SK-N-SH treated with all-trans-retinoic acid at 6 μM for 48 hours (cell line): ENCODE measurements at regions not wholly inside any gene's neighbourhood (a gene's known extent, or its start where the extent isn't known, plus 50 kb on each side); places are given as distances from the start of the nearest gene placed in this dataset.
A peak's percentile ranks its signal among the peaks of the same experiment; 100 is the strongest.
"Not testable (repeated sequence)": the region's sequence is repeated elsewhere in the genome, so short reads cannot be mapped to it uniquely, and the experiment has no call there.

ENCODE experiments used
- ATAC-seq: fragments of 200-7000 bp; cut with Tn5 transposase; 3 replicates; pipeline ENCODE4 v1.9.1; 2020; ENCODE audit warnings: mild to moderate bottlenecking, moderate library complexity
- ARNTL ChIP-seq: fragments of 450-650 bp; formaldehyde crosslinking; IDR thresholded peaks from 2 replicates; pipeline ENCODE4 v1.5.0; 2020; ENCODE audit warnings: low read depth, mild to moderate bottlenecking, moderate library complexity, borderline replicate concordance
- BACH2 ChIP-seq: fragments of 250-450 bp; sonication (Bioruptor Pico); IDR thresholded peaks from 2 replicates; pipeline ENCODE4 v1.9.0; 2021; ENCODE audit warnings: mild to moderate bottlenecking, borderline replicate concordance
- CREB5 ChIP-seq: fragments of 250-450 bp; sonication (Bioruptor Pico); IDR thresholded peaks from 2 replicates; pipeline ENCODE4 v1.5.1; 2020; ENCODE audit warnings: low read depth, mild to moderate bottlenecking, moderate library complexity
- CSDC2 ChIP-seq: fragments of 250-450 bp; sonication (Bioruptor Pico); IDR thresholded peaks from 2 replicates; pipeline ENCODE4 v1.5.0; 2020; ENCODE audit warnings: mild to moderate bottlenecking, moderate library complexity
- GLIS3 ChIP-seq: fragments of 250-450 bp; sonication (Bioruptor Pico); IDR thresholded peaks from 2 replicates; pipeline ENCODE4 v1.5.0; 2020; ENCODE audit warnings: mild to moderate bottlenecking, moderate library complexity
- OSR1 ChIP-seq: fragments of 250-450 bp; sonication (Bioruptor Pico); IDR thresholded peaks from 2 replicates; pipeline ENCODE4 v1.8.0; 2022; ENCODE audit warnings: moderate library complexity, mild to moderate bottlenecking, inconsistent platforms
- POU6F1 ChIP-seq: fragments of 250-450 bp; sonication (Bioruptor Pico); IDR thresholded peaks from 2 replicates; pipeline ENCODE4 v1.8.0; 2021; ENCODE audit warnings: low read depth, mild to moderate bottlenecking, moderate library complexity, borderline replicate concordance
- PPARA ChIP-seq: fragments of 250-450 bp; sonication (Bioruptor Pico); IDR thresholded peaks from 2 replicates; pipeline ENCODE4 v1.5.0; 2020; ENCODE audit warnings: mild to moderate bottlenecking, borderline replicate concordance
- RARB ChIP-seq: fragments of 250-450 bp; sonication (Bioruptor Pico); IDR thresholded peaks from 2 replicates; pipeline ENCODE4 v1.8.0; 2021; ENCODE audit warnings: mild to moderate bottlenecking, moderate library complexity
- SNAI2 ChIP-seq: fragments of 250-450 bp; sonication (Bioruptor Pico); IDR thresholded peaks from 2 replicates; pipeline ENCODE4 v1.5.0; 2020; ENCODE audit warnings: mild to moderate bottlenecking, moderate library complexity
- TCF4 ChIP-seq: fragments of 250-450 bp; sonication (Bioruptor Pico); IDR thresholded peaks from 2 replicates; pipeline ENCODE4 v1.8.0; 2021; ENCODE audit warnings: mild to moderate bottlenecking, moderate library complexity, borderline replicate concordance
- TSHZ2 ChIP-seq: fragments of 250-450 bp; sonication (Bioruptor Pico); IDR thresholded peaks from 2 replicates; pipeline ENCODE4 v1.5.0; 2020; ENCODE audit warnings: mild to moderate bottlenecking, moderate library complexity
- ZC3H10 ChIP-seq: fragments of 250-450 bp; sonication (Bioruptor Pico); IDR thresholded peaks from 2 replicates; pipeline ENCODE4 v1.5.1; 2021; ENCODE audit warnings: mild to moderate bottlenecking, moderate library complexity
- ZFP3 ChIP-seq: fragments of 250-450 bp; sonication (Bioruptor Pico); IDR thresholded peaks from 2 replicates; pipeline ENCODE4 v1.5.0; 2020; ENCODE audit warnings: mild to moderate bottlenecking, moderate library complexity
- ZFP30 ChIP-seq: fragments of 450-650 bp; formaldehyde crosslinking; IDR thresholded peaks from 2 replicates; pipeline ENCODE4 v1.5.0; 2022; ENCODE audit warnings: mild to moderate bottlenecking, moderate library complexity
- ZNF70 ChIP-seq: fragments of 450-650 bp; formaldehyde crosslinking; IDR thresholded peaks from 2 replicates; pipeline ENCODE4 v1.5.0; 2020; ENCODE audit warnings: mild to moderate bottlenecking, moderate library complexity
- ZNF8 ChIP-seq: fragments of 450-650 bp; formaldehyde crosslinking; IDR thresholded peaks from 2 replicates; pipeline ENCODE4 v1.5.0; 2020; ENCODE audit warnings: mild to moderate bottlenecking, moderate library complexity
- TF ChIP-seq, protein P1 (sequence below): fragments of 250-450 bp; sonication (Bioruptor Pico); IDR thresholded peaks from 2 replicates; pipeline ENCODE4 v1.8.0; 2020; ENCODE audit warnings: mild to moderate bottlenecking, moderate library complexity, borderline replicate concordance

GRCh38 chr12:71385155-71385554, 54.4 kb upstream of the LGR5 start:
- TF ChIP-seq ZC3H10 (CRISPR knock-in tag): no peak
- TF ChIP-seq, protein P1, sequence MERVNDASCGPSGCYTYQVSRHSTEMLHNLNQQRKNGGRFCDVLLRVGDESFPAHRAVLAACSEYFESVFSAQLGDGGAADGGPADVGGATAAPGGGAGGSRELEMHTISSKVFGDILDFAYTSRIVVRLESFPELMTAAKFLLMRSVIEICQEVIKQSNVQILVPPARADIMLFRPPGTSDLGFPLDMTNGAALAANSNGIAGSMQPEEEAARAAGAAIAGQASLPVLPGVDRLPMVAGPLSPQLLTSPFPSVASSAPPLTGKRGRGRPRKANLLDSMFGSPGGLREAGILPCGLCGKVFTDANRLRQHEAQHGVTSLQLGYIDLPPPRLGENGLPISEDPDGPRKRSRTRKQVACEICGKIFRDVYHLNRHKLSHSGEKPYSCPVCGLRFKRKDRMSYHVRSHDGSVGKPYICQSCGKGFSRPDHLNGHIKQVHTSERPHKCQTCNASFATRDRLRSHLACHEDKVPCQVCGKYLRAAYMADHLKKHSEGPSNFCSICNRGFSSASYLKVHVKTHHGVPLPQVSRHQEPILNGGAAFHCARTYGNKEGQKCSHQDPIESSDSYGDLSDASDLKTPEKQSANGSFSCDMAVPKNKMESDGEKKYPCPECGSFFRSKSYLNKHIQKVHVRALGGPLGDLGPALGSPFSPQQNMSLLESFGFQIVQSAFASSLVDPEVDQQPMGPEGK (CRISPR knock-in tag): no peak
- TF ChIP-seq CSDC2 (CRISPR knock-in tag): no peak
- no peak for TF ChIP-seq CREB5 (CRISPR knock-in tag)
- TF ChIP-seq OSR1 (CRISPR knock-in tag): no peak
- TF ChIP-seq TCF4: no peak
- no peak for TF ChIP-seq ZFP3 (CRISPR knock-in tag)
- no peak for ATAC-seq

DNA sequence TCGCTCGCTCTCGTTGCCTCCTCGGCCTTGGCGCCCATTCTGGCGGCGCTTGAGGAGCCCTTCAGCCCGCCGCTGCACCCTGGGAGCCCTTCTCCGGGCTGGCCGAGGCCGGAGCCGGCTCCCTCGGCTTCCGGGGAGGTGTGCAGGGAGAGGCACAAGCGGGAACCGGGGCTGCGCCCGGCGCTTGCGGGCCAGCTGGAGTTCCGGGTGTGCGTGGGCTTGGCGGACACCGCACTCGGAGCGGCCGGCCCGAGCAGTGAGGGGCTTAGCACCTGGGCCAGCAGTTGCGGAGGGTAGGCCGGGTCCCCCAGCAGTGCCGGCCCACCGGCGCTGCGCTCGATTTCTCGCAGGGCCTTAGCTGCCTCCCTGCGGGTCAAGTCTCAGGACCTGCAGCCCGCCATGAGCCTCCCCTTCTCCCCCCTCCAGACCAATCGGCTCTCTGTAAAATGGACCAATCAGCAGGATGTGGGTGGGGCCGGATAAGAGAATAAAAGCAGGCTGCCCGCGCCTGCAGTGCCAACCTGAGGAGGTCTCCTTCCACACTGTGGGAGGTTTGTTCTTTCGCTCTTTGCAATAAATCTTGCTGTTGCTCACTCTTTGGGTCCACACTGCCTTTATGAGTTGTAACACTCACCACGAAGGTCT, 62.8 kb upstream of the LGR5 start:
- not testable (repeated sequence) for ATAC-seq

GRCh38 chr12:71371122-71371521, 68.5 kb upstream of the LGR5 start:
- TF ChIP-seq ARNTL (CRISPR knock-in tag) (no peak), TSHZ2 (CRISPR knock-in tag) (no peak)
- TF ChIP-seq, all 23 proteins: peak for 0
- ATAC-seq: peak; percentile 58; the same call in 2 of the 3 replicates

- ATAC-seq: no peak
- TF ChIP-seq ZFP3 (CRISPR knock-in tag): no peak
- no peak for TF ChIP-seq ZNF70
- TF ChIP-seq ZFP30: no peak
- TF ChIP-seq PPARA (CRISPR knock-in tag): no peak
- no peak for TF ChIP-seq TSHZ2 (CRISPR knock-in tag)
- no peak for TF ChIP-seq RARB (CRISPR knock-in tag)
- TF ChIP-seq BACH2 (CRISPR knock-in tag): no peak
- TF ChIP-seq ARNTL (CRISPR knock-in tag): no peak
- TF ChIP-seq, protein P1 (CRISPR knock-in tag): no peak
- no peak for TF ChIP-seq SNAI2 (CRISPR knock-in tag)
- TF ChIP-seq ZNF8: no peak
- no peak for TF ChIP-seq TCF4
- TF ChIP-seq ZC3H10 (CRISPR knock-in tag): no peak
- no peak for TF ChIP-seq POU6F1
- TF ChIP-seq GLIS3 (CRISPR knock-in tag): no peak
- no peak for TF ChIP-seq CSDC2 (CRISPR knock-in tag)
Observed at GRCh38 chr12:71360013-71360412, 79.6 kb upstream of the LGR5 start.
